Right ventricle myocardium inferior (tissue), 1 donor: ENCODE measurements at regions not wholly inside any gene's neighbourhood (a gene's known extent, or its start where the extent isn't known, plus 50 kb on each side); places are given as distances from the start of the nearest gene placed in this dataset.

Experiments
- ATAC-seq: fragments of 200-7000 bp; cut with Tn5 transposase; one replicate; pipeline ENCODE4 v1.9.1; 2020; ENCODE audit warnings: mild to moderate bottlenecking, moderate library complexity
- DNase-seq: peaks from one replicate; pipeline ENCODE4 v3.0.0; 2021; ENCODE audit errors: missing footprints
- intact Hi-C: fragments of 100-400 bp; cut with DNase I; formaldehyde crosslinking; loops from one replicate; pipeline ENCODE4 v1.11.0; 2022
- donor health status: DM: no; HTN: yes; CAD: no; lungs with severe emphysema.

DNA sequence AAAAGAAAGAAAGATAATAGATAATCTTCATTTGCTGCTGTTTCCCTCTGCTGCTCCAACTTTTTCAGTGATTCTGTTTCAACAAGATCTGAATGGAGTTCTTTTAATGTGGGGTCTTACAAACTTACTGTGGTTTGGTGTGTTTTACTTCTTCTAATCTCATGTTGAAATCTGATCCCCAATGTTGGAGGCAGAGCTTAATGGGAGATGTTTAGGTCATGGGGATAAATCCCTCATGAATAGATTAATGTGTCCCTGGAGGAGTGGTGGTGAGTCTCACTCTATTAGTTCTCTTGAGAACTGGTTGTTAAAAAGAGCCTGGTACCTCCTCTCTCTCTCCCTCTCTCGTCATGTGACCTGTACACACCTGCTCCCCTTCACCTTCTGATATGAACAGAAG, 442.4 kb downstream of the EPHA4 start:
- ATAC-seq, result no peak
- DNase-seq, result no peak

GRCh38 chr2:221130431-221130830, 441.7 kb downstream of the EPHA4 start:
- ATAC-seq (no peak), DNase-seq (no peak)
- intact Hi-C loops, result no loop called here

More for the DNA sequence above, 442.4 kb downstream of the EPHA4 start:
- intact Hi-C loops, result no loop called here

DNA sequence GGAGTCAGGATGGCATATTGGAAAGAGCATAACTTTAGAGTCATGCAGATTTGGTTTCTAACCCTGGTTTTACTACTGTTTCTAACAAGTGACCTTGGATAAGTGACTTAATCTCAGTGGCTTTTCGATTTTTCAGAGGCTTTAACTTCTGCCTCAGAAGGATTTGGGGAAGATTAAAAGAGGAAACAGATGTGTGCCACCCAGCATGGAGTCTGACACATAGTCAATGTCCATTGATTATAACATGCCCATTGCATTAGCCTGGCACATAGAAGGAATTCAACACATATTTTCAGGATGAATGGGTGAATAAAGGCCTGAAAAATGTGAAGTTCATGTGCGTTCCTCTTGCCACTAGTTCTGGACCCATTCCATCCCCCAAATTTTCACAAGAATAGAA, 438.2 kb downstream of the EPHA4 start:
- no peak for DNase-seq
- ATAC-seq, result no peak
- intact Hi-C loops, result no loop called here

GRCh38 chr2:221134718-221135117, 437.4 kb downstream of the EPHA4 start:
- DNase-seq (no peak), ATAC-seq (no peak)
- intact Hi-C loops, result no loop called here

- intact Hi-C loops, result no loop called here
- no peak for DNase-seq
- ATAC-seq, result no peak
These were observed 436.4 kb downstream of the EPHA4 start for GRCh38 chr2:221135699-221136098.

GRCh38 chr2:221137385-221137784, 434.7 kb downstream of the EPHA4 start:
- intact Hi-C loops, result no loop called here
- ATAC-seq (no peak), DNase-seq (no peak)

DNA sequence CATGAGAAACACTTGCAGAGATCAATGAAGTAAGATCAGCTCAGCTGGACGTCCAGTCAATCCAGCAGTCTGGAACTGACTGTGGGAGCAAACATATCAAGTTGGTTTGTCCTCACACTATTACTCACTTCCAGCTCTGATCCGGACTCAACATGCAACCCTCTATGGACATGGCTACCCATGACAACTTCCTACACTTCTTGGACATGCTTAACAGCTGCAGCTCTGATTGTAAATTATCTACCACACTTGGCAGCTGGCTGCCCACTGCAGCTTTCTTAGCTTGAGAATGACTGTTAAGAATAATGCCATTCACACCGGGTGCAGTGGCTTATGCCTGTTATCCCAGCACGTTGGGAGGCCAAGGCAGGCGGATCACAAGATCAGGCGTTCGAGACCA, 429.8 kb downstream of the EPHA4 start:
- ATAC-seq (no peak), DNase-seq (no peak)
- intact Hi-C loops, result no loop called here

DNA sequence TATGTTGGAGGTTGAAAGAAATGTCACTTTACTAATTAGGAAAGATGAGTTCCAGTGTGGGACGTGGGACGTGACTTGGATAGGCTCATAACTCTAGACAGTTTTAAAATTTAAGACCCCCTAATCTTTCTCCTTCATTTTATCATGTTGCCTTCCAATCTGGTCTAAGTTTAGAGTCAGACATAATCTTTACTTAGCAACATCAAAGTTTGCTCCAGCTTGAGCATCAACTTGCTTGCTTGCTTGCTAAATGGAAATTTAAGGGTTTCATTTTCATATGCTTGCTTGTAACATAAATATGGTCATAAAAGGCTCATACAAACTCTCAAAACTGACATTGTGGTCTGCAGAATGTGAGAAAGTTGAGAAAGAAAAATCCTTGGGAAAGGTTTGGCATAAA, 428.9 kb downstream of the EPHA4 start:
- ATAC-seq (no peak), DNase-seq (no peak)
- intact Hi-C loops, result no loop called here

DNA sequence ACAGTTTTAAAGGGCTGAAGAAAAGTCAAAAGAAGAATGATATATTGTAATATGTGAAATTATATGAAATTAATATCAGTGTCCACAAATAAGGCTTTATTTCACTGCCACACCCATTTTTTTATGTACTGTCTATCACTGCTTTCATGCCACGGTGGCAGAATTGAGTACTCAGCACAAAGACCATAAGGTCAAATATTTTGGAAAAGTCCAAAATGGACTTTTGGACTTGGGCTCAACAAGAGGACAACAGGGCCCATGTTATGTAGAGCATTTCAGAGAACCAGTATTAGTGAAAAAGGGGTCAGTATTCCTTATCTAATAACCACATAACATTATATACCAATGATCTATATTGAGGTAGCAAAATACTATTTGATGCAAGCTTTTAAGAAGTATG, 427.2 kb downstream of the EPHA4 start:
- intact Hi-C loops, result no loop called here
- ATAC-seq, result no peak
- no peak for DNase-seq

DNA sequence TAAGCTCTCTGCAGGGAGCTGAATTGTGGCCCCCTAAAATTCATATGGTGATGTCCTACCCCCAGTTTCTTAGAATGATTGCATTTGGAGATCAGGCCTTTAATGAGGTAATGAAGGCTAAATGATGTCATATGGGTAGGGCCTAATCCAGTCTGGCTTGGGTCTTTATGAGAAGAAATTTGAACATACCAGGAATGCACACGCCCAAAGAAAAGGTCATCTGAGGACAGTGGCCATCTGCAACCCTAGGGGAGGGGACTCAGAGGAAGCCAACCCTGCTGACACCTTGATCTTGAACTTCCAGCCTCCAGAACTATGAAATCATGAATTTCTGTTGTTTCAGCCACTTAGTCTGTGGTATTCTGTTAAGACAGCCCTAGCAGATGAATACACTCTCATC, 426.7 kb downstream of the EPHA4 start:
- DNase-seq, result no peak
- ATAC-seq, result no peak
- intact Hi-C loops, result no loop called here

DNA sequence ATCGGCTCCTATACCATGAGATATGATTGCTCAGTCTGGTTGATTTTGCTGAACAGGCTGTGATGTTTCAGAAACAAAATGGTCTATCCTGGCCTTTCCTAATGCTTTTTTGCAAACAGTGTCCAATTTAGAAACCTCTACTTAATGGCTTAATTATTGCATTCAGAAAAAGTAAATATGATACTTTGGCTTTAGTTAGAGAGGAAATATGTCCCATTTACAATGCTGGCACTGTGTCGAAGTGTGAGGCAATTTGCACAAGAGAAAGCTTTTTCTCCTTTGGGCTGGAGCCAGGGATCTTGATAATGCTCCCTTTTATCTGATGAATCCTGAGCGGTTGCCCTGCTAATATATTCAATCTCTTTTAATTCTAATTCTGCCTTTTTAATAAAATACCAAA, 418.9 kb downstream of the EPHA4 start:
- intact Hi-C loops, result no loop called here
- no peak for DNase-seq
- no peak for ATAC-seq

GRCh38 chr2:221154176-221154575, 417.9 kb downstream of the EPHA4 start:
- no peak for ATAC-seq
- DNase-seq, result no peak
- intact Hi-C loops, result no loop called here

GRCh38 chr2:221156062-221156734, 415.9 kb downstream of the EPHA4 start:
- intact Hi-C loops, result no loop called here
- DNase-seq (no peak), ATAC-seq (no peak)

DNA sequence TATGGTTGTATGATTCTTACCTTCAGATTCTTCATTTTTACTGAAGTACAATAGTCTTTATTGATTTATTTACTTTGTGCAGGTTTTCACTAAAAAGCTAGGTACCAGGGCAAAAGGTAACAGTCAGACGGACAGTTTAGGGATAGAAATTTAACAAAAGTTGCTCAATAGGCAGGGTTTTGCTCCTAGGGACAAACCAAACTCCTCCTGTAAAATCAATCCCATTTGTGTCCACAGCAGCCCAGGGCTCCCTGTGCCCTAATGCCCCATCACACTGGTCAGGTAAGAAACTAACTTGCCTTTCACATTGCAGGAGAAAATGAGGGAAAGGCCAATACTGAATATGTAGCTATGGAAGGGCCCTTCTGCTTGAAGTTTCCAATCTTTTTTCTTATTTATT, 410.9 kb downstream of the EPHA4 start:
- DNase-seq (no peak), ATAC-seq (no peak)
- intact Hi-C loops, result no loop called here

- ATAC-seq, result no peak
- no peak for DNase-seq
- intact Hi-C loops, result no loop called here
These were observed 405.8 kb downstream of the EPHA4 start for GRCh38 chr2:221166292-221166691.

- ATAC-seq, result no peak
- intact Hi-C loops, result no loop called here
These were observed 404.5 kb downstream of the EPHA4 start for GRCh38 chr2:221167561-221167960.

DNA sequence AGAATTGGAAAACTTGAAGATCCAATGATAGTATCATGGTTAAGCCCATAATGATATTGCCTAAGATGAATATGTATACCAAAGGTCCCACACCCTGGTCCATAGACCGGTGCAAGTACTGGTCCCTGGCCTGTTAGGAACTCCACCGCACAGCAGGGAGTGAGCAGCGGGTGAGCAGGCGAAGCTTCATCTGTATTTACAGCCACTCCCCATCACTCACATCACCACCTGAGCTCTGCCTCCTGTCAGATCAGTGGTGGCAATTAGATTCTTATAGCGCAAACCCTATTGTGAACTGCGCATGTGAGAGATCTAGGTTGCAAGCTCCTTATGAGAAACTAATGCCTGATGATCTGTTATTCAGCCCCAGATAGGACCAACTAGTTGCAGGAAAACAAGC, 402.4 kb downstream of the EPHA4 start:
- ATAC-seq (no peak), DNase-seq (no peak)
- intact Hi-C loops, result no loop called here

More at GRCh38 chr2:221167561-221167960, 404.5 kb downstream of the EPHA4 start:
- no peak for DNase-seq

GRCh38 chr2:221170548-221170947, 401.6 kb downstream of the EPHA4 start:
- intact Hi-C loops, result no loop called here
- DNase-seq, result no peak
- no peak for ATAC-seq

DNA sequence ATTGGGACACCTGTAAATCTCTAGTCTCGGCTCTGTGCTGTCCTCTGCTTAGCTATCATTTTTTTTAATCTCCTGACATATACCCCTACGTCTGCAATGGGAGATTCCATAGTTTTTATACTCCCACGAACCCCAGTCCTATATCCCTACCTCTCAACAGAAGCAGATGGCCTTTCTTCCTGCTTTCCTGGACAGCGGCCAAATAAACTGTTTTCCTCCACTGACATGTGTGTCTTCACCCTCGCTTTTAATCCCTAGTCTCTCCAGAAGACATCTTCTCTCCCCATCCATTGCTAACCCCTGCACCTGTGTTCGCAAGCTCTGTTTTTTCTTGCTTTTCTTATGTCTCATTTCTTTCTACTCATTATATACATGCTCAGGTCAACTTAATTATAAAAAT, 395.4 kb downstream of the EPHA4 start:
- ATAC-seq (no peak), DNase-seq (no peak)
- intact Hi-C loops, result no loop called here

DNA sequence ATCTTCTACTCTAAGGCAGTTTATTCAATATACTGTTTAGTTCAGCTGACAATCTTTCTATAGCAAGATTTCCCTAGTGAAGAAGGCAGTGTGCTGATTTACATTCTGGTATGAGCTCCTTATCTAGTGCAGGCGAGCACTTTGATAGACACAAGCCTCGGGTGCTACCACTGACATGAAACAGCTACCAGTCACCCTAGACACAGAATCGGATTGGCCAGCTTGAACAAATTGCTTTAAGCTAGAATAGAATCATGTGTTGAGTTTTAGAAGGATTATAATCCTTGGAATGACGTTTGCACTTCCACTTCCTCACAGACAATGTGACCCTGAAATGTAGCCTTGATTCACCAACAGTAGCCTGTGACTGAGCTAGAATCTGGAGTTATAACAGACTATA, 394.0 kb downstream of the EPHA4 start:
- DNase-seq (no peak), ATAC-seq (peak; percentile 39)
- intact Hi-C loops, result no loop called here

DNA sequence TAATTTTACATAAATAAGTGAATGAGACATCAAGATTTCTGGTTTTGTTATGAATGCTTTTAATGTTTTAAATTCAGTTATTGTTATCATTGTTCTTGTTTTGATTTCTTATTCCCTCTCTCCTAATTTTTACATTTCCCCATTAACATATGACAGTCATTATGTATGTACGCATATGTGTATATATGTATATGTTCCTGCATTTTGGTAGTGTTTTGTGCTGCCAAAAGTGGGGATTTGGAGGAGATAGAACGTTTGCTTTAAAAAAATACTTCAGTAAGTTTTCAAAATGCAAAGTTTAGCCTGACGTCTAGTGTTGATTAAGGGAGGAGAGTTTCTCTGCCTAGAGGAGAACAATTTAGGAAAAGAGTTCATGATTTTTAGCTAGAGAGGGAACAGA, 385.2 kb downstream of the EPHA4 start:
- ATAC-seq, result no peak
- intact Hi-C loops, result no loop called here
- no peak for DNase-seq
